ENCODE measurements at regions not wholly inside any gene's neighbourhood (a gene's known extent, or its start where the extent isn't known, plus 50 kb on each side); places are given as distances from the start of the nearest gene placed in this dataset.

GRCh38 chr13:29920025-29920643 is 69.7 kb upstream of the UBL3 start:
- H3K4me3 ChIP-seq: no peak overlapping the region
- TF ChIP-seq POLR2A (IDR thresholded peaks at IDR 0.05) (no peak), CTCF (IDR thresholded peaks at IDR 0.05) (no peak)
- H3K36me3 ChIP-seq (ENCODE audit: low read depth, missing control alignments): no peaks in the 10 kb centered on the region
- DNase-seq: no peak
- no peak overlapping the region for H3K27ac ChIP-seq
- H3K4me1 ChIP-seq: peaks cover 13% of the 10 kb centered on the region
- intact Hi-C loops (cut with DNase I; ENCODE audit: low total_unique reads): no loop called here
- no peaks in the 10 kb centered on the region for H3K27me3 ChIP-seq
- no peaks in the 10 kb centered on the region for H3K9me3 ChIP-seq
- 76 to 82% methylated on average over 5 of the region's 5 CpGs for WGBS, 2 donors

GRCh38 chr13:29918845-29919244 is 68.4 kb upstream of the UBL3 start:
- WGBS, 2 donors: 83 to 94% methylated on average over 4 of the region's 4 CpGs
- no peak for TF ChIP-seq CTCF (IDR thresholded peaks at IDR 0.05)
- no peak for TF ChIP-seq POLR2A (IDR thresholded peaks at IDR 0.05)
- no peaks in the 10 kb centered on the region for H3K9me3 ChIP-seq
- no peak overlapping the region for H3K27ac ChIP-seq
- no peaks in the 10 kb centered on the region for H3K36me3 ChIP-seq (ENCODE audit: low read depth, missing control alignments)
- intact Hi-C loops (cut with DNase I; ENCODE audit: low total_unique reads): no loop called here
- H3K27me3 ChIP-seq: no peaks in the 10 kb centered on the region
- no peak for DNase-seq
- peaks cover 6% of the 10 kb centered on the region for H3K4me1 ChIP-seq
- H3K4me3 ChIP-seq: no peak overlapping the region

- TF ChIP-seq POLR2A (IDR thresholded peaks at IDR 0.05): no peak
- TF ChIP-seq CTCF (IDR thresholded peaks at IDR 0.05): no peak
- Histone ChIP-seq H3K27ac (no peak overlapping the region), H3K4me1 (no peaks in the 10 kb centered on the region), H3K27me3 (no peaks in the 10 kb centered on the region), H3K9me3 (no peaks in the 10 kb centered on the region), H3K4me3 (no peak overlapping the region), H3K36me3 (ENCODE audit: low read depth, missing control alignments) (no peaks in the 10 kb centered on the region)
- WGBS, 2 donors: 82 to 89% methylated on average over 3 of the region's 3 CpGs
- DNase-seq: no peak
- intact Hi-C loops (cut with DNase I; ENCODE audit: low total_unique reads): no loop called here
Measured at GRCh38 chr13:29917650-29918049, 67.2 kb upstream of the UBL3 start.

GRCh38 chr13:29914581-29914980 is 64.2 kb upstream of the UBL3 start:
- intact Hi-C loops (cut with DNase I; ENCODE audit: low total_unique reads): no loop called here
- Histone ChIP-seq H3K27ac (no peak overlapping the region), H3K36me3 (ENCODE audit: low read depth, missing control alignments) (no peaks in the 10 kb centered on the region), H3K27me3 (no peaks in the 10 kb centered on the region), H3K4me1 (no peaks in the 10 kb centered on the region), H3K4me3 (no peak overlapping the region), H3K9me3 (no peaks in the 10 kb centered on the region)
- TF ChIP-seq POLR2A (IDR thresholded peaks at IDR 0.05) (no peak), CTCF (IDR thresholded peaks at IDR 0.05) (no peak)
- DNase-seq: no peak
- WGBS, 2 donors: 66 to 74% methylated on average over 3 of the region's 3 CpGs

- H3K27me3 ChIP-seq: no peaks in the 10 kb centered on the region
- H3K4me1 ChIP-seq: no peaks in the 10 kb centered on the region
- DNase-seq: no peak
- no peaks in the 10 kb centered on the region for H3K36me3 ChIP-seq (ENCODE audit: low read depth, missing control alignments)
- intact Hi-C loops (cut with DNase I; ENCODE audit: low total_unique reads): no loop called here
- no peaks in the 10 kb centered on the region for H3K9me3 ChIP-seq
- WGBS, 2 donors: 67 to 78% methylated on average over 6 to 7 of the region's 7 CpGs
- H3K4me3 ChIP-seq: no peak overlapping the region
- no peak overlapping the region for H3K27ac ChIP-seq
- TF ChIP-seq CTCF (IDR thresholded peaks at IDR 0.05) (no peak), POLR2A (IDR thresholded peaks at IDR 0.05) (no peak)
Measured at GRCh38 chr13:29911781-29912418, 61.5 kb upstream of the UBL3 start.
